ENCODE measurements at regions not wholly inside any gene's neighbourhood (a gene's known extent, or its start where the extent isn't known, plus 50 kb on each side); places are given as distances from the start of the nearest gene placed in this dataset.

DNA sequence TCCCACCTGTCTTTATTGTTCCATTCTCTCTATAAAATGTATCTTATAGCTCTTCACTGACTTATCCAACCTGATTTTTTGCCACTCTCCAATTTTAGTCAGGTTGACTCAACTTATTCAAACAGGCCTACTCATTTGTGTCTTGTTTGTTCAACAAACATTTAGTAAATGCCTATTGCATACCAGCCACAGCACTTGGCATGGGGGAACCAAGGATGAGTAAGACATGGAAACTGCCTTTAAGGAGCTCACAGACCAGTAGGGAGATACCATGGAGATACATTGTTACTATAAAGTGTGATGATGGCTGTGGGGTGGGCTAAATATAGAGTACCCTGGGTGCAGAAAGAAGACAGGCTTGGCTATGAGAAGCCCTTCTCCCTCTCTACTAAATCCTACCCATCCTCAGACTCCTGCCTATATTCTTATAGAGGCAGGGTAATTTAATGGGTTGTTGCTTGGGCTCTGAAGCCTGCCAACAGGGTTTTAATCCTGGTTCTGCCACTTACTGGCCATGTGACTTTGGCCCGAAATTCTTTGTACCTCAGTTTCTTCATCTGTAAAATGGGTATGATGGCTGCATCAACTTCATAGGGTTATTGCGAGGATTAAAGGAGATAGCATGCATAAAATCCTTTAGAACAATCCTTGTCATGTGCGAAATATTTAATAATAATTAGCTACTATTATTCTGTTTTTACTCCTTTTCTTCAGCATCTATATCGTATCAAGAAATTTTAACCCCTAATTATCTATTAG lies 348.5 kb upstream of the UMPS start:
- no peak for DNase-seq

DNA sequence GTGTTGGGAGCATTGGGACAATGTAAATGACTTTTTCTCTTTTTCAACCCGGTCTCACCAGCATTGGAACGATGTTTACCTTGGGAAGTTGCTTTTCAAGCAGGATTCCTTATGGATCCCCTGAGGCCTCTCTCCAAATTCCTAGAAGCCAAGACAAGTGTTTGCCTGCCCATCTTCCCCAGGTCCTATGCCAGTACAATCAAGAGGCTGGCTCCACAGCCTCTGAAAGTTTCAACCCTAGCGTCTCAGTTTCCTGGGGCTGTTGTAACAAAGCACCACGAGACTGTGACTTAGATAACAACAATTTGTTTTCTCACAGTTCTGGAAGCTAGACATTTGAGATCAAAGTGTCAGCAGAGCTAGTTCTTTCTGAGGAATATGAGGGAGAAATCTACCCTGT lies 347.2 kb upstream of the UMPS start:
- no peak for DNase-seq

- no peak for DNase-seq
Measured at GRCh38 chr3:124383846-124384466, 346.3 kb upstream of the UMPS start.

- no peak for DNase-seq
Measured at GRCh38 chr3:124384527-124384926, 345.7 kb upstream of the UMPS start.

GRCh38 chr3:124385996-124386395 lies 344.3 kb upstream of the UMPS start:
- DNase-seq = no peak

DNA sequence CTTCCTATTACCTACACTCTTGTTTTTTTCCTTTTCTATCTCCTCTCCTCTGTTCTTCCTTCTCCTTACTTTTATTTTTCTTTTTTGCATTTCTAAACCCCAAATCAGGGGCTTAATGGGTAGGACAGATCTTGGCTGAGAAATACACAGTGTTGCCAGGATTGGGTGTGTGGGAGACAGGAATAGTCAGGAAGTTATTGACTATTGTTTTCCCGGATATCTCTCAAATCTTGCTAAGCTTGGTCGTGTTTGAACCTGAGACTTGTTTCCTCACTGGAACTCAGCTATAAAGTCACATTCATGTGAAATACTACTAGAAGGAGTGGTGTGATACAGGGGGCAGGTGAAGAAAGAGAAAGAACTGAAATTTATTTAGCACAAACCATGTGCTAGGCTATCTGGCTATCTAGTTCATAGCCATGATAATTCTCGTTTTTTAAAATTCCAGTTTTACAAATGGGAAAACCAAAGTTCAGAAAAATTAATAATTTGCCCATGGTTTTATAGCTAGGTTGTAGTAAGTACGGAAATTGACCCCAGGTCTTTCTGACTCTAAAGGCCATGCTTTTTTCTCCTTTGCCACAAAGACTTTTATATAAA lies 343.2 kb upstream of the UMPS start:
- DNase-seq = no peak

GRCh38 chr3:124391774-124392173 lies 338.5 kb upstream of the UMPS start:
- no peak for DNase-seq

DNA sequence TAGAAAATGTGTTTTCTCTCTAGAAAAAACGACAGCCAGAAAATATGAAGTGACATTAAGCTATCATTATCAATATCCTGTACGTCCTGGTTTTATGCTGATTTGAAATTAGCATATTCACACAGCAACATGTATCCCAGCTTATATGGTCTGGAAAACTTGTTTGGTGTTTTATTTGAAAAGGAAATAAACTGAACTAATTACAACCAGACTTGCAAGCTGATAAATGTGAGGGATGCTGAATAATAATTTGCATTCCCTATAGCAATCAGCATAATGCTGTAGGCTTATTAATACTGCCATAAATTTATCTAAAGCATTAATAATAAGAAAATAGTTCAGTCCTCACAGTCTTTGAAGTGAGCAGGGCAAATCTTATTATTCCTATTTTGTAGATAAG lies 336.9 kb upstream of the UMPS start:
- no peak for DNase-seq

GRCh38 chr3:124395162-124395561 lies 335.1 kb upstream of the UMPS start:
- DNase-seq = no peak

DNA sequence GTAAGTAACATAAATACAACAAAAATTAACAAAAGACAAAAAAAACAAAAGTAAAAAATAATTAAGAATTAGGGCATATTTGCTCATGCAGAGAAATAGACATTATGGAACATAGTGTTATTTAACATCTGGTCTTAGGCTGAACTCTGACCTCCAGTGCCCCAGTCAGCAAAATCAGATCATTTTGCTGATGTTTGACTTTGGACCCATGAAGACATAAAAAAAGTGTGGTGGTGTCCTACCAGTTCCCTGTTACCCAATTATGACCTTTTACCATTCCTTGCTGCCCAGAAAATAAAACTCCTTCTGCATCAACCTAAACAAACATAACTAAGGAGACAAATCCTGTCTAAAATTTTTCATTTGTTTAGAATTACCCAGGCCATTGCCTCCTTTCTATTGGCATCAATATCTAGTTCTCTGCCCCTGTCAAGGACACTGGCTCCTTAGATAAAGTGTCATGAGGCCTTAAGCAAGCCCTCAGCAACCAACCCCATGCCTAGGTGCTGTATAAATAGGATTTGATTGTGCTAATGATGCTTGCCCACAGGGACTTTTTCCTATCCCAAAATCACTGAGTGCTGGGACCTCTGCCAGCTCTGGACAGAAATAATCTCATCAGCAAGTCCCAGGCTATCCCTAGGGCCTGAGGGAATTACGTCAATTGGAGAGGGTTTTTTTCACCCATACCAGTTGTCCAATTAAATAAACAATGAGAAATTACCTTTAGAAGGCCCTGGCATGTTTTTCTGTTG lies 334.5 kb upstream of the UMPS start:
- DNase-seq = peak; percentile 36

GRCh38 chr3:124396339-124396950 lies 333.8 kb upstream of the UMPS start:
- no peak for DNase-seq

DNA sequence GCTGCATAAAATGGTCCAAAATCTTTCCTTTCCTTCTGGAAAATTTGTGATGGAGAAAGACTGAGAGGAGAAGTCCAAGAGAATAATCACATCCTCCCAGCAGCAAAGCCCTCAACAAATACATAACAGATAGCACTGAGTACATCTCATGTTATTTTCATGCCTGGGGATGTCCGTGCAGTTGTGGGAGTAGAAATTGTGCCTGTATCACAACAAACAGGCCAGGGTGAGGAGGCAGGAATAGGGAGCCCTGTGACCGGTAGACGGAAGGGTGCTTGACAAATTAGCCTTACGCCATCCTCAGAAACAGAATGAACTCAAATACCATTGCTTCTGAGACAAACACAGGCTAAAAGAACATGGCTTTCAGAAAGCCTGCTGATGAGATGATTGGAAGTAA lies 333.2 kb upstream of the UMPS start:
- DNase-seq = no peak

GRCh38 chr3:124398594-124398993 lies 331.7 kb upstream of the UMPS start:
- DNase-seq = no peak

DNA sequence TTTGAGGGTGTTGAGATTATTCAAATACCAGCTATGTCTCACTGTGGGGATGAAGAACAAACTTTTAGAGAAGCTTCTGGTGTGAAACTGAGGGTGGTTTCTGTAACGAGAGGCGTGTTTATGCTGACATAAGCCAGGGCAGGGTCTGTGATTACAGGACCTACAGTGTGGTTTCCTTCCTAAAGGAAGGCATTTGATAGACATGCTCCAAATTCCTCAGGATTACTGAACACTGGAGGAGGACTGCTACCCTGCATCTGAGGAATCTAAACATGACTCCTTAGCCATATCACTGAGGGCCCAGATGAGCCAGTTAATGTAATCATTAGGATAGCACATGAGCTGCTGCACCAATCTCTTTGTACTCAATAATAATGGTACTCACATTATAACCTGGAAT lies 328.4 kb upstream of the UMPS start:
- DNase-seq = no peak

DNA sequence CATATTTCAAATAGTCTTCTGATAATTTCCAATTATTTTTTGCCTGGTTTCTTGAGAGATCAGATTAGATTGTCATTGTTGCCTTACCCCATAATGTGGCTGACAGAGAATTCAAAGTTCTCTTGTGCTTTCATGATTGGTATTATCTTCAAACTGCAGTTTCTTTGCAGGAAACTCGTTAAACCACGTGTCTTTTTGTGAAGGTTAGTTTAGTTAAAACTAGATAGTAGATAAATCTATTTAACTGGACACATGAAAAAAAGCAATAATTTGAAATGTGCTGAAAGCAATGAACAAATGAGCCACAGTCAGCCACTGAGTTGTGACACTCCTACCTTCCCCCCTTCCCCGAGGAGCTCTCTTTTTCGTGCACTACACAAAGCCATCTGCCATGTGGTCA lies 327.5 kb upstream of the UMPS start:
- no peak for DNase-seq

DNA sequence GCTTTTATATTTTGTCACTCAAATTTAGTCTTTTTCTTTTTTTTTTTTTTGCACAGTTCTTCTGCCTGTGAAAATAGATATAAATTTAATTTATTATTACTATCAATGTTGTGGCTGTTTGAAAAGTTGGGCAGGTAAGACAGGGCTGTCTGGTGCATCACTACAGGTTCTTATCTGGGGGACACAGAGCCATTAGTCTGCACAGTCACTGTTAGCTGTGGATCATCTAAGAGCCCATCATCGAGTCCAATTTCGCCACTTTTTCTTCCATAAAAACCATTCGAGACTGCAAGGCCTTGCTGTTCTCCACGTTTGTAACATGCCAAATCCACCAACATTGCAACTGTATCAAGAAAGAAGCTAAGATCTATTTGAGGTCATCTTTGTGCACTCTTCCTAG lies 325.6 kb upstream of the UMPS start:
- DNase-seq = no peak

- no peak for DNase-seq
Measured at GRCh38 chr3:124407260-124407659, 323.0 kb upstream of the UMPS start.

DNA sequence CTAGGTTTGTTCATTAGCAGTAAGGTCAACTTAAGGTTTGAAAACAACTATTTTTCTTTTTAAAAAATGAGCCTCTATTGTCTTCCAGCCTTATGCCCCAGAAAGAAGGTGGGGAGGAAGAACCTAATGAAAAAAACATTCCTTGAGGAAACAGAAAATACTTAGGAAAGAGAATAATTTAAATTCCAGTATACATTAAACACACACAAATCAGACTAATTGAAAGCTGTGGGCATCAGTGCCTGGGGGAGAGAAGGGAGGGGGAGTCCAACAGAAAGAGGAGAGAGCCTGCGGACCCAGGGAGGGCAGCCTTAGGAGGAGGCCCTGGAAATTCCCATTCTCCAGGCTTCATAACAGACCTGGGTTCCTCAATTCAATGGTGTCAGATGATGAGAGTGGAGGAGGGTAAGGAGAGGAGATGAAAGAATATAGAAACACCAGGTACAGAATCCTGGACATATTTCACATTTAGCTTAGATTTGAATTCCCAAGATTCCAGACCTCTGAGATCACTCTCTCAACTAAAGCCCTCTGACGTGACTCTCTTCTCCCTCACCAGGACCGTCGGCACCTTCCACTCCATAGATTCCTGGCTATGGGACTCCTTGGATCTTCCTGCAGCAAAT lies 320.5 kb upstream of the UMPS start:
- no peak for DNase-seq

GRCh38 chr3:124410471-124410870 lies 319.8 kb upstream of the UMPS start:
- DNase-seq = no peak

DNA sequence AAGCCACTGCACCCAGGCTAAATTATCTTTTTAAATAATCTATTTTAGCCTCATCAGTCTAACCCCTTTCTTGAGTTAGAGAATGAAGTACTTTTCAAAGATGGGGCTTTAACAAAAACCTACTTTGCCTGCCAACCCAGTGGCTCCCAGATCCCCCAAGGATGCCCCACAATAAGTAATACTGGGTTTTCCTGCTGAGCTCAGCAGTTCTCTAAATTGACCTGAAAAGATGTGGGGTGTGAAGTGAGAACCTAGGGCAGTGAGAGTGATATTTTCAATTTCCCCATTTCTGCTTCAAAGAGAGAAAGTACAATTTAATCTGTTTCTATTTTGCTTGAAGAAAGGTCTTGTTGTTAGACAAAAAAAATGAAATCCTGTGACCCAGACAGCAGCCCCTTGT lies 318.5 kb upstream of the UMPS start:
- DNase-seq = no peak

GRCh38 chr3:124412644-124413043 lies 317.6 kb upstream of the UMPS start:
- no peak for DNase-seq

- DNase-seq = no peak
Measured at GRCh38 chr3:124413393-124413792, 316.9 kb upstream of the UMPS start.

Data from NCI-H1105 treated with DMSO at 0.1 percent for 48 hours (cell line).